ENCODE measurements at regions not wholly inside any gene's neighbourhood (a gene's known extent, or its start where the extent isn't known, plus 50 kb on each side); places are given as distances from the start of the nearest gene placed in this dataset.

- Histone ChIP-seq H3K9me2 (replicated peaks; ENCODE audit: insufficient read depth, low read length) (no peaks in the 10 kb centered on the region), H3K27me3 (ENCODE audit: low read length) (no peaks in the 10 kb centered on the region), H4K20me1 (ENCODE audit: low read depth, low read length) (no peaks in the 10 kb centered on the region), H3K27ac (ENCODE audit: low read depth, low read length) (no peak overlapping the region), H3K9me3 (ENCODE audit: insufficient read depth, low read length) (no peaks in the 10 kb centered on the region), H3F3A (ENCODE audit: insufficient read depth) (no peaks in the 10 kb centered on the region), H3K36me3 (ENCODE audit: low read length) (no peaks in the 10 kb centered on the region), H3K4me2 (ENCODE audit: low read depth, low read length, poor library complexity, severe bottlenecking) (no peak overlapping the region), H3K79me2 (ENCODE audit: insufficient read depth, low read length) (no peaks in the 10 kb centered on the region), H3K4me3 (ENCODE audit: insufficient read depth, low read length, poor library complexity, severe bottlenecking) (no peak overlapping the region), H2AFZ (ENCODE audit: low read depth, low read length, severe bottlenecking) (no peak overlapping the region), H3K9ac (ENCODE audit: low read length) (no peak overlapping the region)
- TF ChIP-seq CTCF (IDR thresholded peaks at IDR 0.05; ENCODE audit: insufficient read depth, low read length, poor library complexity, severe bottlenecking) (no peak), EZH2phosphoT487 (conservative IDR thresholded peaks at IDR 0.05; ENCODE audit: low read length) (no peak)
These were observed 180.6 kb upstream of the ARHGAP20 start for GRCh38 chr11:110892741-110893285.

GRCh38 chr11:110891411-110891810, 179.2 kb upstream of the ARHGAP20 start:
- Histone ChIP-seq H3K9ac (ENCODE audit: low read length) (no peak overlapping the region), H3K27ac (ENCODE audit: low read depth, low read length) (no peak overlapping the region), H3K79me2 (ENCODE audit: insufficient read depth, low read length) (no peaks in the 10 kb centered on the region), H3K27me3 (ENCODE audit: low read length) (no peaks in the 10 kb centered on the region), H3K4me3 (ENCODE audit: insufficient read depth, low read length, poor library complexity, severe bottlenecking) (no peak overlapping the region), H3F3A (ENCODE audit: insufficient read depth) (no peaks in the 10 kb centered on the region), H2AFZ (ENCODE audit: low read depth, low read length, severe bottlenecking) (no peak overlapping the region), H4K20me1 (ENCODE audit: low read depth, low read length) (no peaks in the 10 kb centered on the region), H3K9me3 (ENCODE audit: insufficient read depth, low read length) (no peaks in the 10 kb centered on the region), H3K4me2 (ENCODE audit: low read depth, low read length, poor library complexity, severe bottlenecking) (no peak overlapping the region), H3K9me2 (replicated peaks; ENCODE audit: insufficient read depth, low read length) (no peaks in the 10 kb centered on the region), H3K36me3 (ENCODE audit: low read length) (no peaks in the 10 kb centered on the region)
- TF ChIP-seq CTCF (IDR thresholded peaks at IDR 0.05; ENCODE audit: insufficient read depth, low read length, poor library complexity, severe bottlenecking): no peak
- no peak for TF ChIP-seq EZH2phosphoT487 (conservative IDR thresholded peaks at IDR 0.05; ENCODE audit: low read length)

- no peak overlapping the region for H3K4me3 ChIP-seq (ENCODE audit: insufficient read depth, low read length, poor library complexity, severe bottlenecking)
- H3K9me2 ChIP-seq (replicated peaks; ENCODE audit: insufficient read depth, low read length): no peaks in the 10 kb centered on the region
- no peak overlapping the region for H3K27ac ChIP-seq (ENCODE audit: low read depth, low read length)
- H2AFZ ChIP-seq (ENCODE audit: low read depth, low read length, severe bottlenecking): no peak overlapping the region
- TF ChIP-seq EZH2phosphoT487 (conservative IDR thresholded peaks at IDR 0.05; ENCODE audit: low read length) (no peak), CTCF (IDR thresholded peaks at IDR 0.05; ENCODE audit: insufficient read depth, low read length, poor library complexity, severe bottlenecking) (no peak)
- no peaks in the 10 kb centered on the region for H4K20me1 ChIP-seq (ENCODE audit: low read depth, low read length)
- H3K79me2 ChIP-seq (ENCODE audit: insufficient read depth, low read length): no peaks in the 10 kb centered on the region
- H3K4me2 ChIP-seq (ENCODE audit: low read depth, low read length, poor library complexity, severe bottlenecking): no peak overlapping the region
- no peaks in the 10 kb centered on the region for H3F3A ChIP-seq (ENCODE audit: insufficient read depth)
- H3K36me3 ChIP-seq (ENCODE audit: low read length): no peaks in the 10 kb centered on the region
- H3K9ac ChIP-seq (ENCODE audit: low read length): no peak overlapping the region
- no peaks in the 10 kb centered on the region for H3K27me3 ChIP-seq (ENCODE audit: low read length)
- no peaks in the 10 kb centered on the region for H3K9me3 ChIP-seq (ENCODE audit: insufficient read depth, low read length)
These were observed 178.8 kb upstream of the ARHGAP20 start for GRCh38 chr11:110890995-110891394.
